LNCaP clone FGC (cell line): ENCODE measurements at regions not wholly inside any gene's neighbourhood (a gene's known extent, or its start where the extent isn't known, plus 50 kb on each side); places are given as distances from the start of the nearest gene placed in this dataset.

ENCODE experiments used
- DNase-seq: peaks from one replicate; pipeline ENCODE4 v3.0.0-alpha.2; 2011; ENCODE audit warnings: low read depth
- H3K4me3 ChIP-seq: 2 replicates; pipeline ENCODE4 v1.5.1; 2011; ENCODE audit warnings: mild to moderate bottlenecking, low read depth, low read length, control low read depth
- TF ChIP-seq, protein P1 (sequence below): IDR thresholded peaks from 2 replicates; pipeline ENCODE4 v1.5.1; 2012; ENCODE audit warnings: mild to moderate bottlenecking; ENCODE audit not compliant: control insufficient read depth, insufficient read depth; ENCODE audit errors: extremely low read depth

DNA sequence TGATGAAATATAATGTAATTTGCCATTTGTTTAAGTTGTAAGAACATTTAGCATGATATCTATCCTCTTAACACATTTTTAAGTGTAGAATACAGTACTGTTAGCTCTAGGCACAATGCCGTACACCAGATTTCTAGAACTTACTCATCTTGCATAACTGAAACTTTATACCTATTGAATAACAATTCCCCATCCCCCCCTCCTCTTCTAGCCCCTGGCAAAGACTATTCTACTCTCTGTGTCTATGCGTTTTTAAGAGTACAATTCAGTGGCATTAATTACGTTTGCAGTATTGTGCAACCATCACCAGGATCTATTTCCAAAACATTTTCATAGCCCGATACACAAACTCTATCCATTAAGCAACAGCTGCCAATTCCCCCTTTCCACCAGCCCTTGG lies 261.7 kb downstream of the PLOD2 start:
- TF ChIP-seq, protein P1, sequence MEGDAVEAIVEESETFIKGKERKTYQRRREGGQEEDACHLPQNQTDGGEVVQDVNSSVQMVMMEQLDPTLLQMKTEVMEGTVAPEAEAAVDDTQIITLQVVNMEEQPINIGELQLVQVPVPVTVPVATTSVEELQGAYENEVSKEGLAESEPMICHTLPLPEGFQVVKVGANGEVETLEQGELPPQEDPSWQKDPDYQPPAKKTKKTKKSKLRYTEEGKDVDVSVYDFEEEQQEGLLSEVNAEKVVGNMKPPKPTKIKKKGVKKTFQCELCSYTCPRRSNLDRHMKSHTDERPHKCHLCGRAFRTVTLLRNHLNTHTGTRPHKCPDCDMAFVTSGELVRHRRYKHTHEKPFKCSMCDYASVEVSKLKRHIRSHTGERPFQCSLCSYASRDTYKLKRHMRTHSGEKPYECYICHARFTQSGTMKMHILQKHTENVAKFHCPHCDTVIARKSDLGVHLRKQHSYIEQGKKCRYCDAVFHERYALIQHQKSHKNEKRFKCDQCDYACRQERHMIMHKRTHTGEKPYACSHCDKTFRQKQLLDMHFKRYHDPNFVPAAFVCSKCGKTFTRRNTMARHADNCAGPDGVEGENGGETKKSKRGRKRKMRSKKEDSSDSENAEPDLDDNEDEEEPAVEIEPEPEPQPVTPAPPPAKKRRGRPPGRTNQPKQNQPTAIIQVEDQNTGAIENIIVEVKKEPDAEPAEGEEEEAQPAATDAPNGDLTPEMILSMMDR: no peak
- no peak overlapping the region for H3K4me3 ChIP-seq
- no peak for DNase-seq

DNA sequence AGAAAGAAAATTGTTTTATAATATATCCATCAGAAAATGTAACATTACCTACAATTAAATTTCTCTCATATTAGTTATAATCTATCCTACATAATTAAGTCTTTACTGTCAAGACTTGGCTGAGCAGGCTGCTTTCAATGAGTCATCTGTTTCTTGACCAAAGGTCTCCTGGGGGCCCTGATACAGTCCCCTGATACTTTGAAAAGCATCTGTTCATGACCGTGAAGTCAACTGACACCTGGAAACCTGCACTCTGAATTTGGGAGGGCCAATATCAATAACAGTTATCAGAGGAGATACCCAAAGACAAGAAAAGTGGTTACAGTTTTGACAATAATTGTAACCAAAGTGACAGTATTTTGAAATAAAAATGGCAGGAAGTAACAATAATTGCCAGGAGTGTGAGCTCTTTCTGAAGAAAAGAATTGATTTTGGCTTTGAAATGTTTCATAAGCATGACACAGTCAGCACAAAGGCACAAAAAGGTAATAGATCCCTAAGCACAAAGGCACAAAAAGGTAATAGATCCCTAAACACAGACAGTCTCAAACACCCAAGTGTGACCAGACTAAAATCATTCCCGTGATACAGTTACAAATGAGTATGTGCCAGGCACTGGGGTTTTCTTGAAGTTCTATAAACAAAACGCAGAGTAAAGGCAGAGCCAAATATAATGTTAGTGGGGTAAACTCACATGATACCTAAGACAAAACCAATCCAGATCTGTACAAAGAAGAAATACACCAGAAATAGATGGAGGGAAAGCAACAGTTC lies 260.7 kb downstream of the PLOD2 start:
- no peak for DNase-seq
- TF ChIP-seq, protein P1: no peak
- no peak overlapping the region for H3K4me3 ChIP-seq

DNA sequence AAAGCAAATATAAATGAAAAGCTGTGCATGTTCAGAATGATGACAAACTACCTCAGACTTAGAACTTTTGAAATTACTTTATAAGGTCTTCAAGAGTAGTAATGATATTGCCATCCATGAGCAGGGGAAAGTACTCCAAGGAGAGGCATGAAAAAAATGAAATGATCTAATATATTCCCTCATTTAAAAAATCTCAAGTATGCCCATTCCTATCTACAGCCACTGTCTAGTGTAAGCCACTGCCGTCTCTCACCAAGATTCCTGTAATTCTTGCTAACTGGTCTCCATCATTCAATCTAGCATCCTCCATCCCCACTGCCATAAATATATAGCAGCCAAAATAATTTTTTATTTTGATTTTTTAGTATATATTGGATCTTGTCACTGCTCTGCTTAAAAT lies 258.8 kb downstream of the PLOD2 start:
- no peak for DNase-seq
- no peak overlapping the region for H3K4me3 ChIP-seq
- TF ChIP-seq, protein P1: no peak

DNA sequence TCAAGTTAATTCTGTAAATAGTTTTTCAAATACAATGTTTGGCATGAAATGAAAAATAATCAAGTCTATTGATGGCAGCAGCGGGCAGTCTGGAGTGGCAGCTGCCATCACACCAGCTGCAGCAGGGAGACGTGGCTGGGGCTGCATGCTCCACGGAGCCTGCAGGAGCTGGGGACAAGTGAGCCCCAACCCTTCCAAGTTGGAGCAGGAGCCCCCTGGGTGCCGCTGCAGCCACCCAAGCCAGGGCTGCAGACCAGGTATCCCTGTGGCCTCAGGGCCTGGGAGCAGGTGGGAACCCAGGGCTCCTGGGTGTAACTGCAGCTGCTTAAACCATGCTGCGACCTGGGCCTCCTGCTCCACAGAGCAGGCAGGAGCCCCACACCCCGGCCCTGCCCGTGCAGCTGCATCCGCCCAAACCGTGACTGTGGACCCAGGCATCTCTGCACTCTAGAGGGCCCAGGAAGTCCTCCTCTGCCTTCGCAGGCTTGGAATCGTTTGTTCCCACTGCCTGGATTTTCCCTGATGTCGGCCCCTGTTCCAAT lies 257.4 kb downstream of the PLOD2 start:
- no peak for DNase-seq
- TF ChIP-seq, protein P1: no peak
- H3K4me3 ChIP-seq: no peak overlapping the region

DNA sequence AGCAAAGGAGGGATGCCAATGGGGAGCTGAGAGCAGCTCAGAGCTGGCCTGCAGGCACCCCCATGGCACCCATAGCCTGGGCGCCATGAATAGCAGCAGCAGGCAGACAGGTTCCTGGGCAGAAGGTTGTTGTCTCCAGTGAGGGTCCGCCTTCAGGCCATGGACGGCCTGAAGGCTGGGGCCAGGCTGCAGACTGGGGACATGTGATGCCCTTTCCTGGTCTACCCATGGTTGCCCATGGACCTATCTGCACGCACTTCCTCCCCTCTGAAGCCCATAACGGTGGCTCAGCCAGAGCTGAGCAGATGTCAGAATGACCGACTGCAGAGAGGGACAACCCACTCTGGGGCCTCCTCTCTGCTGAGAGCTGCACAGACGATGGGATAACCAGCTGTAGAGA lies 256.8 kb downstream of the PLOD2 start:
- TF ChIP-seq, protein P1: no peak
- H3K4me3 ChIP-seq: no peak overlapping the region
- DNase-seq: no peak

DNA sequence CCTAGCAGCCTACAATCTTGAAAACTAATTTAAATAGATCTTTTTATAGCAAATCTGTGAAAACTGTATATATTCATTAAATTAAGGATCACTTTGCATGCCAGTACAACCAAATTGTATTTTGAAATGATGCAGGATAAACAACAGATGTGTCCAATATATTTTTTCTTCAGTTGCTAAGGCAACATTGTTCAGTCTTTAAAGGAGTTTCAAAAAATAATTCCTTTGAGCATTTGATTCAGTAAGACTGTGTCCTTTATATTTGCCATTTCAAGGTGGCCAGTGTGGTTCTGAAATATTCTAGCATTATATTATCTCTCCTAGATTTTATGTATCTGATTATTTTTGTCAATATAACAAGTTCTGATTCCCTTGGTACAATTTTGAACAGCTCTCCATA lies 254.7 kb downstream of the PLOD2 start:
- no peak overlapping the region for H3K4me3 ChIP-seq
- DNase-seq: no peak
- TF ChIP-seq, protein P1: no peak

DNA sequence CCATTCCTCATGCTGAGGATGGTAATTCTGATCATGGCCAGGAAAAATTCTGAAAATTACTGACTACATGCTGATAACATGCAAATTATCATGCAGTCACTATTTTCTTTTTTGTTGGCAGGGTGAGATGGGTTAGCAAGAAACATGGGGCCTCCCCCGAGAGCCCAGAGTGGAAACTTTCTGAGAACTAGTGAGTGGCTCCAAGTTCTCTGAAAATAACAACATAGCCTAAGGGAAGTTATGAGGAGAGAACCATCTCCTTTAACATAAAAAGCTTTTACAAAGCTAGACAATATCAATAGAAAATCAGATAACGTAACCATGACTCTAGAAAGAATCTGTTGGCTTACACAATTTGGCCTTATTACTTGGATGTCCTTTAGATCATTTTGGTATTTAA lies 254.2 kb downstream of the PLOD2 start:
- TF ChIP-seq, protein P1: no peak
- DNase-seq: no peak
- no peak overlapping the region for H3K4me3 ChIP-seq
